Suprapubic skin (tissue), 4 donors: ENCODE measurements at regions not wholly inside any gene's neighbourhood (a gene's known extent, or its start where the extent isn't known, plus 50 kb on each side); places are given as distances from the start of the nearest gene placed in this dataset.

Experiments used
- DNase-seq, 2 donors: peaks; one replicate each; pipeline ENCODE4 v3.0.0-alpha.2; 2019; ENCODE audit warnings: low spot score in 2 of 2
- H3K27ac ChIP-seq: fragments of 200-600 bp; sonication (generic); one replicate; pipeline ENCODE4 v1.5.1; 2019
- H3K27me3 ChIP-seq: fragments of 200-600 bp; sonication (generic); one replicate; pipeline ENCODE4 v1.5.1; 2019
- H3K36me3 ChIP-seq: fragments of 200-600 bp; sonication (generic); one replicate; pipeline ENCODE4 v1.5.1; 2019
- H3K4me1 ChIP-seq: fragments of 200-600 bp; sonication (generic); one replicate; pipeline ENCODE4 v1.5.1; 2019
- H3K4me3 ChIP-seq: fragments of 200-600 bp; sonication (generic); one replicate; pipeline ENCODE4 v1.5.1; 2019; ENCODE audit warnings: mild to moderate bottlenecking
- H3K9me3 ChIP-seq: fragments of 200-600 bp; sonication (generic); one replicate; pipeline ENCODE4 v1.5.1; 2019
- CTCF ChIP-seq, 2 donors: fragments of 200-600 bp in 1 of 2; fragments of 450-650 bp in 1 of 2; sonication (generic) in 1 of 2; IDR thresholded peaks; one replicate each; pipeline ENCODE4 v1.5.1; 2016 to 2019; ENCODE audit warnings: antibody characterized with exemption in 2 of 2, mild to moderate bottlenecking in 1 of 2, moderate library complexity in 1 of 2
- EP300 ChIP-seq: sonication (generic); formaldehyde crosslinking; IDR thresholded peaks from one replicate; pipeline ENCODE4 v1.6.1; 2017; ENCODE audit warnings: antibody characterized with exemption
- POLR2A ChIP-seq, 2 donors: fragments of 450-650 bp; IDR thresholded peaks; one replicate each; pipeline ENCODE4 v1.6.1; 2017; ENCODE audit warnings: antibody characterized with exemption in 2 of 2, mild to moderate bottlenecking in 2 of 2, moderate library complexity in 2 of 2
- POLR2AphosphoS5 ChIP-seq, 3 donors: sonication (generic); formaldehyde crosslinking; IDR thresholded peaks; one replicate each; pipeline ENCODE4 v1.6.1; 2017; ENCODE audit warnings: antibody characterized with exemption in 3 of 3
- WGBS: methylation state at CpG from one replicate; pipeline ENCODE4 v1.1.5; 2018; 5-methylcytosine and 5-hydroxymethylcytosine counted together

GRCh38 chr16:86697715-86698114, 119.4 kb downstream of the FOXL1 start:
- TF ChIP-seq EP300 (no peak), POLR2A (IDR thresholded peaks at IDR 0.05) (no peak), CTCF (IDR thresholded peaks at IDR 0.05) (no peak), POLR2AphosphoS5 (IDR thresholded peaks at IDR 0.05) (no peak)
- no peak overlapping the region for H3K4me3 ChIP-seq
- H3K27ac ChIP-seq: no peak overlapping the region
- peaks cover 50% of the 10 kb centered on the region for H3K27me3 ChIP-seq
- no peaks in the 10 kb centered on the region for H3K36me3 ChIP-seq
- no peaks in the 10 kb centered on the region for H3K9me3 ChIP-seq
- 17% methylated on average over 3 of the region's 3 CpGs for WGBS
- no peaks in the 10 kb centered on the region for H3K4me1 ChIP-seq
- no peak for DNase-seq

GRCh38 chr16:86700046-86700945, 121.9 kb downstream of the FOXL1 start:
- WGBS: 74% methylated on average over 17 of the region's 28 CpGs
- TF ChIP-seq CTCF (IDR thresholded peaks at IDR 0.05): no peak
- no peak for TF ChIP-seq EP300
- TF ChIP-seq POLR2A (IDR thresholded peaks at IDR 0.05): no peak
- TF ChIP-seq POLR2AphosphoS5 (IDR thresholded peaks at IDR 0.05): no peak
- H3K27me3 ChIP-seq: peaks cover 40% of the 10 kb centered on the region

GRCh38 chr16:86701286-86701975, 123.1 kb downstream of the FOXL1 start:
- H3K36me3 ChIP-seq: no peaks in the 10 kb centered on the region
- no peaks in the 10 kb centered on the region for H3K4me1 ChIP-seq
- no peaks in the 10 kb centered on the region for H3K9me3 ChIP-seq
- H3K4me3 ChIP-seq: no peak overlapping the region
- H3K27me3 ChIP-seq: peaks cover 38% of the 10 kb centered on the region
- TF ChIP-seq CTCF (IDR thresholded peaks at IDR 0.05): no peak
- no peak for TF ChIP-seq EP300
- no peak for TF ChIP-seq POLR2AphosphoS5 (IDR thresholded peaks at IDR 0.05)
- TF ChIP-seq POLR2A (IDR thresholded peaks at IDR 0.05): no peak
- no peak for DNase-seq
- H3K27ac ChIP-seq: no peak overlapping the region
- WGBS: 97% methylated on average over 14 of the region's 30 CpGs

More at GRCh38 chr16:86700046-86700945, 121.9 kb downstream of the FOXL1 start:
- no peak overlapping the region for H3K27ac ChIP-seq
- H3K36me3 ChIP-seq: no peaks in the 10 kb centered on the region
- no peak overlapping the region for H3K4me3 ChIP-seq
- H3K9me3 ChIP-seq: no peaks in the 10 kb centered on the region
- H3K4me1 ChIP-seq: no peaks in the 10 kb centered on the region
- DNase-seq: no peak

GRCh38 chr16:86702824-86703588, 124.7 kb downstream of the FOXL1 start:
- DNase-seq: no peak
- WGBS: 77% methylated on average over 6 of the region's 6 CpGs
- no peak overlapping the region for H3K27ac ChIP-seq
- H3K4me3 ChIP-seq: no peak overlapping the region
- H3K36me3 ChIP-seq: no peaks in the 10 kb centered on the region
- no peaks in the 10 kb centered on the region for H3K9me3 ChIP-seq
- peaks cover 29% of the 10 kb centered on the region for H3K27me3 ChIP-seq
- H3K4me1 ChIP-seq: no peaks in the 10 kb centered on the region
- no peak for TF ChIP-seq POLR2AphosphoS5 (IDR thresholded peaks at IDR 0.05)
- no peak for TF ChIP-seq EP300
- no peak for TF ChIP-seq POLR2A (IDR thresholded peaks at IDR 0.05)
- TF ChIP-seq CTCF (IDR thresholded peaks at IDR 0.05): no peak
